PC-3 (cell line): ENCODE measurements at regions not wholly inside any gene's neighbourhood (a gene's known extent, or its start where the extent isn't known, plus 50 kb on each side); places are given as distances from the start of the nearest gene placed in this dataset.

ENCODE experiments used
- EZH2 ChIP-seq: fragments of 300-600 bp; sonication (generic); IDR thresholded peaks from one replicate; pipeline ENCODE4 v1.6.1; 2017; ENCODE audit warnings: antibody characterized with exemption, mild to moderate bottlenecking, low read length; ENCODE audit not compliant: unreplicated experiment
- EZH2phosphoT487 ChIP-seq: fragments of 300-600 bp; sonication (generic); IDR thresholded peaks from 2 replicates; pipeline ENCODE4 v1.6.1; 2018; ENCODE audit warnings: mild to moderate bottlenecking, antibody characterized with exemption, low read length, borderline replicate concordance
- TF ChIP-seq, protein P1 (sequence below): fragments of 300-600 bp; sonication (generic); conservative IDR thresholded peaks from 2 replicates; pipeline ENCODE4 v1.5.1; 2017; ENCODE audit warnings: antibody characterized with exemption, low read depth, mild to moderate bottlenecking, low read length

DNA sequence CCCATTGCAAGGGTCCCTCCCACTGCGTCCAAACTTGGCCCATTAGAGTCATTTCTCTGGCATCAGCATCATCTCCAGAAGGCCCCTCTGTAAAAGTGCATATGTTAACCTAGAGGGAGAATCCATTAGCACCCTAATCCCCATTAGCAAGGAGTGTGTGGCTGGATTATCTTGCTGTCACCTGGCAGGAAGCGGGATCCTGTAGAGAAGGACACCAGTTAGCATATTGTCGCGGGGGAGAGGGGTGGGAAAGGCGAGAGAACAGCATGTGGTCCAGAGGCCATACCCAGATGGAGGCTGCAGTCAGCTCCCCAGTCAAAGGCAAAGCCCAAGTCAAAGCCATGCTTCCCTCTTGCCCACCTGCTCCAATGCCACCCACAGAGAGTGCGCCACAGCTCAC, 64.0 kb downstream of the OLIG1 start:
- TF ChIP-seq, protein P1, sequence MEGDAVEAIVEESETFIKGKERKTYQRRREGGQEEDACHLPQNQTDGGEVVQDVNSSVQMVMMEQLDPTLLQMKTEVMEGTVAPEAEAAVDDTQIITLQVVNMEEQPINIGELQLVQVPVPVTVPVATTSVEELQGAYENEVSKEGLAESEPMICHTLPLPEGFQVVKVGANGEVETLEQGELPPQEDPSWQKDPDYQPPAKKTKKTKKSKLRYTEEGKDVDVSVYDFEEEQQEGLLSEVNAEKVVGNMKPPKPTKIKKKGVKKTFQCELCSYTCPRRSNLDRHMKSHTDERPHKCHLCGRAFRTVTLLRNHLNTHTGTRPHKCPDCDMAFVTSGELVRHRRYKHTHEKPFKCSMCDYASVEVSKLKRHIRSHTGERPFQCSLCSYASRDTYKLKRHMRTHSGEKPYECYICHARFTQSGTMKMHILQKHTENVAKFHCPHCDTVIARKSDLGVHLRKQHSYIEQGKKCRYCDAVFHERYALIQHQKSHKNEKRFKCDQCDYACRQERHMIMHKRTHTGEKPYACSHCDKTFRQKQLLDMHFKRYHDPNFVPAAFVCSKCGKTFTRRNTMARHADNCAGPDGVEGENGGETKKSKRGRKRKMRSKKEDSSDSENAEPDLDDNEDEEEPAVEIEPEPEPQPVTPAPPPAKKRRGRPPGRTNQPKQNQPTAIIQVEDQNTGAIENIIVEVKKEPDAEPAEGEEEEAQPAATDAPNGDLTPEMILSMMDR = no peak
- TF ChIP-seq EZH2phosphoT487 = no peak
- TF ChIP-seq EZH2 = no peak
